ENCODE measurements at regions not wholly inside any gene's neighbourhood (a gene's known extent, or its start where the extent isn't known, plus 50 kb on each side); places are given as distances from the start of the nearest gene placed in this dataset.

- Histone ChIP-seq H3K9me1 (replicated peaks; ENCODE audit: control insufficient read depth, extremely low read depth, insufficient read depth, low read length) (no peaks in the 10 kb centered on the region), H3K36me3 (ENCODE audit: control insufficient read depth in 2 of 2, extremely low read depth in 1 of 2, insufficient read depth in 2 of 2, low read length in 2 of 2) (no peaks in the 10 kb centered on the region), H3K79me2 (ENCODE audit: control insufficient read depth, insufficient read depth, low read length) (no peaks in the 10 kb centered on the region), H3K27ac (ENCODE audit: insufficient read depth, low read depth, low read length) (no peak overlapping the region), H3K27me3 (ENCODE audit: control insufficient read depth in 2 of 2, insufficient read depth in 2 of 2, low read length in 2 of 2) (peaks cover 0 to 2% of the 10 kb centered on the region in 2 experiments), H3K9ac (replicated peaks; ENCODE audit: extremely low read depth, insufficient read depth, low read length) (no peak overlapping the region), H2AFZ (ENCODE audit: low read depth, low read length) (no peak overlapping the region), H3K4me2 (ENCODE audit: insufficient read depth, low read length) (no peak overlapping the region), H3K4me1 (ENCODE audit: control insufficient read depth, extremely low read depth, insufficient read depth, low read length) (no peaks in the 10 kb centered on the region), H4K20me1 (replicated peaks; ENCODE audit: control insufficient read depth, extremely low read depth, insufficient read depth, low read length) (no peaks in the 10 kb centered on the region), H3K4me3 (replicated peaks in 1 of 3; ENCODE audit: insufficient read depth in 1 of 3, low read depth in 1 of 3, low read length in 3 of 3) (no peak overlapping the region), H3K9me3 (replicated peaks; ENCODE audit: control insufficient read depth, insufficient read depth, low read length) (no peaks in the 10 kb centered on the region)
- ChIA-PET CTCF (no interaction called here), POLR2A (no interaction called here)
- FAIRE-seq (no peak), DNase-seq (ENCODE audit: low read depth, low spot score) (no peak)
- no TSS peak for BruUV-seq (replicated peaks)
- intact Hi-C loops (cut with micrococcal nuclease), result no loop called here
- TF ChIP-seq GATA2 (IDR thresholded peaks at IDR 0.05; ENCODE audit: insufficient read depth, insufficient read length, low read depth, low read length) (no peak), FOS (IDR thresholded peaks at IDR 0.05; ENCODE audit: borderline replicate concordance, insufficient read depth, low read length) (no peak), JUN (IDR thresholded peaks at IDR 0.05; ENCODE audit: borderline replicate concordance, insufficient read depth, insufficient read length, low read depth) (no peak), CTCF (IDR thresholded peaks at IDR 0.05; ENCODE audit: extremely low read depth in 1 of 2, insufficient read depth in 1 of 2, low read depth in 1 of 2, low read length in 2 of 2) (no peak), POLR2AphosphoS5 (IDR thresholded peaks at IDR 0.05; ENCODE audit: insufficient read depth, low read depth, low read length) (no peak), EZH2 (IDR thresholded peaks at IDR 0.05; ENCODE audit: borderline replicate concordance, low read depth, low read length, severe bottlenecking) (no peak)
- TF ChIP-seq, protein P1, sequence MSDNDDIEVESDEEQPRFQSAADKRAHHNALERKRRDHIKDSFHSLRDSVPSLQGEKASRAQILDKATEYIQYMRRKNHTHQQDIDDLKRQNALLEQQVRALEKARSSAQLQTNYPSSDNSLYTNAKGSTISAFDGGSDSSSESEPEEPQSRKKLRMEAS (IDR thresholded peaks at IDR 0.05; ENCODE audit: insufficient read depth, insufficient read length), result no peak
- dilution Hi-C loops (cut with MboI; ENCODE audit: extremely low pct_ligation_motif_present, low sequenced_read_pairs), result no loop called here
Observed at GRCh38 chr2:128489526-128490273, 171.0 kb upstream of the HS6ST1 start.
